Right lobe of liver (tissue), 6 donors: ENCODE measurements at regions not wholly inside any gene's neighbourhood (a gene's known extent, or its start where the extent isn't known, plus 50 kb on each side); places are given as distances from the start of the nearest gene placed in this dataset.

Experiments used
- ATAC-seq, 4 donors: fragments of 200-7000 bp; cut with Tn5 transposase; one replicate each; pipeline ENCODE4 v1.9.1; 2020; ENCODE audit warnings: mild to moderate bottlenecking in 4 of 4, moderate library complexity in 4 of 4
- DNase-seq, 3 donors: peaks; one replicate each; pipeline ENCODE4 v3.0.0-alpha.2; 2020
- H3K27ac ChIP-seq, 3 donors: fragments of 200-600 bp; one replicate each; pipeline ENCODE4 v1.8.0; 2022
- H3K27me3 ChIP-seq, 2 donors: fragments of 200-600 bp; one replicate each; pipeline ENCODE4 v1.8.0; 2022
- H3K36me3 ChIP-seq, 4 donors: fragments of 200-600 bp; sonication (generic) in 1 of 4; one replicate each; pipeline versions ENCODE4 v1.5.1 to v1.8.0; 2017 to 2022; ENCODE audit warnings: control low read depth in 1 of 4
- H3K4me1 ChIP-seq, 4 donors: fragments of 200-600 bp; sonication (generic) in 1 of 4; one replicate each; pipeline versions ENCODE4 v1.5.1 to v1.8.0; 2017 to 2022; ENCODE audit warnings: control low read depth in 1 of 4
- H3K4me3 ChIP-seq, 3 donors: fragments of 200-600 bp; one replicate each; pipeline ENCODE4 v1.8.0; 2022
- H3K9me3 ChIP-seq, 4 donors: fragments of 200-600 bp; sonication (generic) in 1 of 4; one replicate each; pipeline versions ENCODE4 v1.5.1 to v1.8.0; 2017 to 2022; ENCODE audit warnings: control low read depth in 1 of 4
- POLR2A ChIP-seq: fragments of 450-650 bp; IDR thresholded peaks from one replicate; pipeline ENCODE4 v1.6.1; 2017; ENCODE audit warnings: antibody characterized with exemption, mild to moderate bottlenecking
- WGBS: methylation state at CpG from one replicate; pipeline ENCODE4 v1.1.6; 2018; ENCODE audit warnings: low coverage, low lambda C conversion rate; ENCODE audit not compliant: insufficient coverage; ENCODE audit errors: missing lambda C conversion rate; 5-methylcytosine and 5-hydroxymethylcytosine counted together
- intact Hi-C, 2 donors: fragments of 100-400 bp; cut with DNase I; formaldehyde crosslinking; loops; one replicate each; pipeline versions ENCODE4 v1.11.2 to v1.14.1; 2022
- TF ChIP-seq, protein P1 (sequence below), 4 donors: fragments of 200-600 bp in 3 of 4; fragments of 450-650 bp in 1 of 4; IDR thresholded peaks; one replicate each; pipeline versions ENCODE4 v1.5.1 to v1.8.0; 2016 to 2022; ENCODE audit warnings: antibody characterized with exemption in 4 of 4, mild to moderate bottlenecking in 2 of 4
- donor health status: DM: no; HTN: yes; CAD: no.
- donor health status: DM: no; HTN: no; CAD: no.
- donor health status: DM: no; HTN: no; CAD: no.
- donor health status: DM: no; HTN: yes; CAD: no.
- donor health status: DM: no; HTN: yes; CAD: no.

- no peak for DNase-seq
- TF ChIP-seq, protein P1, sequence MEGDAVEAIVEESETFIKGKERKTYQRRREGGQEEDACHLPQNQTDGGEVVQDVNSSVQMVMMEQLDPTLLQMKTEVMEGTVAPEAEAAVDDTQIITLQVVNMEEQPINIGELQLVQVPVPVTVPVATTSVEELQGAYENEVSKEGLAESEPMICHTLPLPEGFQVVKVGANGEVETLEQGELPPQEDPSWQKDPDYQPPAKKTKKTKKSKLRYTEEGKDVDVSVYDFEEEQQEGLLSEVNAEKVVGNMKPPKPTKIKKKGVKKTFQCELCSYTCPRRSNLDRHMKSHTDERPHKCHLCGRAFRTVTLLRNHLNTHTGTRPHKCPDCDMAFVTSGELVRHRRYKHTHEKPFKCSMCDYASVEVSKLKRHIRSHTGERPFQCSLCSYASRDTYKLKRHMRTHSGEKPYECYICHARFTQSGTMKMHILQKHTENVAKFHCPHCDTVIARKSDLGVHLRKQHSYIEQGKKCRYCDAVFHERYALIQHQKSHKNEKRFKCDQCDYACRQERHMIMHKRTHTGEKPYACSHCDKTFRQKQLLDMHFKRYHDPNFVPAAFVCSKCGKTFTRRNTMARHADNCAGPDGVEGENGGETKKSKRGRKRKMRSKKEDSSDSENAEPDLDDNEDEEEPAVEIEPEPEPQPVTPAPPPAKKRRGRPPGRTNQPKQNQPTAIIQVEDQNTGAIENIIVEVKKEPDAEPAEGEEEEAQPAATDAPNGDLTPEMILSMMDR (IDR thresholded peaks at IDR 0.05) = no peak
- no peak for TF ChIP-seq POLR2A
- intact Hi-C loops = no loop called here
- H3K4me3 ChIP-seq = no peak overlapping the region
- H3K27ac ChIP-seq = no peak overlapping the region
- peak in 1 of 4 donors; percentile 78 for ATAC-seq
- peaks cover 0 to 2% (median 0%) of the 10 kb centered on the region in 4 donors for H3K4me1 ChIP-seq
- no peaks in the 10 kb centered on the region for H3K9me3 ChIP-seq
- no peaks in the 10 kb centered on the region for H3K36me3 ChIP-seq
- no peaks in the 10 kb centered on the region for H3K27me3 ChIP-seq
Observed at GRCh38 chr7:119545118-119545517, 727.9 kb upstream of the KCND2 start.

DNA sequence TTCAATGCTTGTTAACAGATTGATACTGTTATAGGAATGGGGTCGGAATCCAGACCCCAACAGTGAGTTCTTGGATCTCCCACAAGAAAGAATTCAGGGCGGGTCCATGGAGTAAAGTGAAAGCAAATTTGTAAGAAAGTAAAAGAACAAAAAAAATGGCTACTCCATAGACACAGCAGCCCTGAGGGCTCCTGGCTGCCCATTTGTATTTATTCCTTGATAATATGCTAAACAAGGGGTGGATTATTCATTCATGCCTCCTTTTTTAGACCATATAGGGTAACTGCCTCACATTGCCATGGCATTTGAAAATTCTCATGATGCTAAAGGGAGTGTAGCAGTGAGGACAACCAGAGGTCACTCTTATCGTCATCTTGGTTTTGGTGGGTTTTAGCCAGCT lies 717.2 kb upstream of the KCND2 start:
- DNase-seq (no peak), ATAC-seq (no peak)
- TF ChIP-seq, protein P1 (IDR thresholded peaks at IDR 0.05) = no peak
- no peak for TF ChIP-seq POLR2A
- H3K36me3 ChIP-seq = no peaks in the 10 kb centered on the region
- no peak overlapping the region for H3K4me3 ChIP-seq
- WGBS = 73% methylated on average over 3 of the region's 3 CpGs
- intact Hi-C loops = no loop called here
- no peak overlapping the region for H3K27ac ChIP-seq
- H3K4me1 ChIP-seq = no peaks in the 10 kb centered on the region
- H3K9me3 ChIP-seq = no peaks in the 10 kb centered on the region
- no peaks in the 10 kb centered on the region for H3K27me3 ChIP-seq

DNA sequence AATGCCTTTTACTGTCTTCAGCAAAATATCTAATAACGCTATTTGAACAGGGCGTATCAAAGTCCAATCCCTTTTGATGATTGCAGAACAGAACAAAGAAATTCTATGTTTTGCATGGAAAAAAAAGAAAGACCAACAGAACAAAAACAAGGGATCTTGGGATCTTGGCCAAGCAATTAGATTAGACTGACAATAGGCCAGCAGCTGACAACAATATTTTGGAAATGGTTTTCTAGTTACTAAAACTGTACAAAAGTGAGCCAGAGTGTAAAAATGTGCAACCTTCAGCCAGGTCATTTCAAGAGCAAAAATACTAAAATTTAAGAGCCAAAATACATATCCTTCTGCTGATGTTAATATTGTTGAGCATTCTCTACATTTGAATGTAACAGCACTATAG lies 716.5 kb upstream of the KCND2 start:
- DNase-seq (no peak), ATAC-seq (no peak)
- H3K36me3 ChIP-seq = no peaks in the 10 kb centered on the region
- H3K27ac ChIP-seq = no peak overlapping the region
- no peak overlapping the region for H3K4me3 ChIP-seq
- H3K4me1 ChIP-seq = no peaks in the 10 kb centered on the region
- H3K27me3 ChIP-seq = no peaks in the 10 kb centered on the region
- intact Hi-C loops = no loop called here
- H3K9me3 ChIP-seq = no peaks in the 10 kb centered on the region
- no peak for TF ChIP-seq POLR2A
- TF ChIP-seq, protein P1 (IDR thresholded peaks at IDR 0.05) = no peak
- 61% methylated on average over 2 of the region's 2 CpGs for WGBS

- no peak for TF ChIP-seq POLR2A
- TF ChIP-seq, protein P1 (IDR thresholded peaks at IDR 0.05) = no peak
Observed at GRCh38 chr7:119561751-119562150, 711.2 kb upstream of the KCND2 start.

GRCh38 chr7:119562839-119563238 lies 710.1 kb upstream of the KCND2 start:
- ATAC-seq (no peak), DNase-seq (no peak)
- Histone ChIP-seq H3K27ac (no peak overlapping the region), H3K36me3 (no peaks in the 10 kb centered on the region), H3K4me1 (no peaks in the 10 kb centered on the region), H3K9me3 (no peaks in the 10 kb centered on the region), H3K27me3 (no peaks in the 10 kb centered on the region), H3K4me3 (no peak overlapping the region)
- 43% methylated on average over 3 of the region's 3 CpGs for WGBS
- no peak for TF ChIP-seq POLR2A
- intact Hi-C loops = no loop called here

More at GRCh38 chr7:119561751-119562150, 711.2 kb upstream of the KCND2 start:
- Histone ChIP-seq H3K9me3 (no peaks in the 10 kb centered on the region), H3K4me3 (no peak overlapping the region), H3K27ac (no peak overlapping the region), H3K4me1 (no peaks in the 10 kb centered on the region), H3K27me3 (no peaks in the 10 kb centered on the region), H3K36me3 (no peaks in the 10 kb centered on the region)
- intact Hi-C loops = no loop called here
- ATAC-seq (no peak), DNase-seq (no peak)
- 71% methylated on average over 2 of the region's 2 CpGs for WGBS
